Right lobe of liver (tissue), 4 donors: ENCODE measurements at regions not wholly inside any gene's neighbourhood (a gene's known extent, or its start where the extent isn't known, plus 50 kb on each side); places are given as distances from the start of the nearest gene placed in this dataset.
"Not testable (repeated sequence)": the region's sequence is repeated elsewhere in the genome, so short reads cannot be mapped to it uniquely, and the experiment has no call there.

ENCODE experiments used
- POLR2A ChIP-seq: fragments of 450-650 bp; IDR thresholded peaks from one replicate; pipeline ENCODE4 v1.6.1; 2017; ENCODE audit warnings: antibody characterized with exemption, mild to moderate bottlenecking
- TF ChIP-seq, protein P1 (sequence below), 4 donors: fragments of 200-600 bp in 3 of 4; fragments of 450-650 bp in 1 of 4; IDR thresholded peaks; one replicate each; pipeline versions ENCODE4 v1.5.1 to v1.8.0; 2016 to 2022; ENCODE audit warnings: antibody characterized with exemption in 4 of 4, mild to moderate bottlenecking in 2 of 4
- donor health status: DM: no; HTN: no; CAD: no.
- donor health status: DM: no; HTN: no; CAD: no.
- donor health status: DM: no; HTN: yes; CAD: no.

DNA sequence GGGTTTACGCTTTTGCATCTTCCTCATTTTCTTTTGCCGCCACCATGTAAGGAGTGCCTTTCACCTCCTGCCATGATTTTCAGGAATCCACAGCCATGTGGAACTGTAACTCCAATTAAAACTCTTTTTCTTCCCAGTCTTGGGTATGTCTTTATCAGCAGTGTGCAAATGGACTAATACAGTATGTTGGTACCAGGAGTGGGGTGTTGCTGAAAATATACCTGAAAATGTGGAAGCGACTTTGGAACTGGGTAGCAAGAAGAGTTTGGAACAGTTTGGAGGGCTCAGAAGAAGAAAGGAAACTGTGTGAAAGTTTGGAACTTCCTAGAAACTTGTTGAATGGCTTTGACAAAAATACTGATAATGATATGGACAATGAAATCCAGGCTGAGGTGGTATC is 983.9 kb upstream of the NDST4 start:
- TF ChIP-seq, protein P1, sequence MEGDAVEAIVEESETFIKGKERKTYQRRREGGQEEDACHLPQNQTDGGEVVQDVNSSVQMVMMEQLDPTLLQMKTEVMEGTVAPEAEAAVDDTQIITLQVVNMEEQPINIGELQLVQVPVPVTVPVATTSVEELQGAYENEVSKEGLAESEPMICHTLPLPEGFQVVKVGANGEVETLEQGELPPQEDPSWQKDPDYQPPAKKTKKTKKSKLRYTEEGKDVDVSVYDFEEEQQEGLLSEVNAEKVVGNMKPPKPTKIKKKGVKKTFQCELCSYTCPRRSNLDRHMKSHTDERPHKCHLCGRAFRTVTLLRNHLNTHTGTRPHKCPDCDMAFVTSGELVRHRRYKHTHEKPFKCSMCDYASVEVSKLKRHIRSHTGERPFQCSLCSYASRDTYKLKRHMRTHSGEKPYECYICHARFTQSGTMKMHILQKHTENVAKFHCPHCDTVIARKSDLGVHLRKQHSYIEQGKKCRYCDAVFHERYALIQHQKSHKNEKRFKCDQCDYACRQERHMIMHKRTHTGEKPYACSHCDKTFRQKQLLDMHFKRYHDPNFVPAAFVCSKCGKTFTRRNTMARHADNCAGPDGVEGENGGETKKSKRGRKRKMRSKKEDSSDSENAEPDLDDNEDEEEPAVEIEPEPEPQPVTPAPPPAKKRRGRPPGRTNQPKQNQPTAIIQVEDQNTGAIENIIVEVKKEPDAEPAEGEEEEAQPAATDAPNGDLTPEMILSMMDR (IDR thresholded peaks at IDR 0.05): not testable (repeated sequence)
- TF ChIP-seq POLR2A: not testable (repeated sequence)
